Esophagus muscularis mucosa (tissue), 4 donors: ENCODE measurements at regions not wholly inside any gene's neighbourhood (a gene's known extent, or its start where the extent isn't known, plus 50 kb on each side); places are given as distances from the start of the nearest gene placed in this dataset.

Source experiments
- DNase-seq: peaks from one replicate; pipeline ENCODE4 v3.0.0-alpha.2; 2017; ENCODE audit errors: extremely low spot score
- H3K27ac ChIP-seq, 4 donors: fragments of 200-600 bp; sonication (generic); replicated peaks in 1 of 4; 1 replicate in 3 of 4; 2 replicates in 1 of 4; pipeline ENCODE4 v1.5.1; 2016 to 2019; ENCODE audit warnings: mild to moderate bottlenecking in 1 of 4
- H3K27me3 ChIP-seq, 4 donors: fragments of 200-600 bp; sonication (generic); one replicate each; pipeline versions ENCODE4 v1.5.1 to v1.6.0; 2016 to 2019
- H3K36me3 ChIP-seq, 4 donors: fragments of 200-600 bp; sonication (generic); one replicate each; pipeline ENCODE4 v1.5.1; 2016 to 2019
- H3K4me1 ChIP-seq, 4 donors: fragments of 200-600 bp; sonication (generic); one replicate each; pipeline ENCODE4 v1.5.1; 2016 to 2019
- H3K4me3 ChIP-seq, 4 donors: fragments of 200-600 bp; sonication (generic); 1 replicate in 2 of 4; 2 replicates in 2 of 4; pipeline ENCODE4 v1.5.1; 2016 to 2019; ENCODE audit warnings: mild to moderate bottlenecking in 4 of 4, moderate library complexity in 1 of 4
- H3K9me3 ChIP-seq, 4 donors: fragments of 200-600 bp; sonication (generic); 1 replicate in 3 of 4; 2 replicates in 1 of 4; pipeline ENCODE4 v1.5.1; 2016 to 2019
- EP300 ChIP-seq: sonication (generic); formaldehyde crosslinking; IDR thresholded peaks from one replicate; pipeline ENCODE4 v1.6.1; 2017; ENCODE audit warnings: antibody characterized with exemption
- POLR2A ChIP-seq: fragments of 450-650 bp; IDR thresholded peaks from one replicate; pipeline ENCODE4 v1.6.1; 2017; ENCODE audit warnings: antibody characterized with exemption, moderate library complexity, mild to moderate bottlenecking, low read depth
- POLR2AphosphoS5 ChIP-seq, 2 donors: sonication (generic); formaldehyde crosslinking; IDR thresholded peaks; one replicate each; pipeline ENCODE4 v1.6.1; 2017; ENCODE audit warnings: antibody characterized with exemption in 2 of 2
- WGBS: methylation state at CpG from one replicate; pipeline ENCODE4 v1.1.5; 2018; 5-methylcytosine and 5-hydroxymethylcytosine counted together
- intact Hi-C: fragments of 100-400 bp; cut with DNase I; formaldehyde crosslinking; loops from one replicate; pipeline ENCODE4 v1.15.1; 2023
- TF ChIP-seq, protein P1 (sequence below), 3 experiments: fragments of 200-600 bp in 2 of 3; fragments of 450-650 bp in 1 of 3; sonication (generic) in 2 of 3; IDR thresholded peaks; one replicate each; pipeline ENCODE4 v1.5.1; 2017 to 2019; ENCODE audit warnings: antibody characterized with exemption in 3 of 3, mild to moderate bottlenecking in 2 of 3, moderate library complexity in 1 of 3

- Histone ChIP-seq H3K4me3 (no peak overlapping the region), H3K4me1 (no peaks in the 10 kb centered on the region), H3K36me3 (no peaks in the 10 kb centered on the region), H3K27me3 (no peaks in the 10 kb centered on the region), H3K27ac (no peak overlapping the region), H3K9me3 (no peaks in the 10 kb centered on the region)
- intact Hi-C loops, result no loop called here
- 88% methylated on average over 2 of the region's 2 CpGs for WGBS
- no peak for DNase-seq
- TF ChIP-seq POLR2AphosphoS5 (IDR thresholded peaks at IDR 0.05) (no peak), POLR2A (no peak), EP300 (no peak)
- TF ChIP-seq, protein P1, sequence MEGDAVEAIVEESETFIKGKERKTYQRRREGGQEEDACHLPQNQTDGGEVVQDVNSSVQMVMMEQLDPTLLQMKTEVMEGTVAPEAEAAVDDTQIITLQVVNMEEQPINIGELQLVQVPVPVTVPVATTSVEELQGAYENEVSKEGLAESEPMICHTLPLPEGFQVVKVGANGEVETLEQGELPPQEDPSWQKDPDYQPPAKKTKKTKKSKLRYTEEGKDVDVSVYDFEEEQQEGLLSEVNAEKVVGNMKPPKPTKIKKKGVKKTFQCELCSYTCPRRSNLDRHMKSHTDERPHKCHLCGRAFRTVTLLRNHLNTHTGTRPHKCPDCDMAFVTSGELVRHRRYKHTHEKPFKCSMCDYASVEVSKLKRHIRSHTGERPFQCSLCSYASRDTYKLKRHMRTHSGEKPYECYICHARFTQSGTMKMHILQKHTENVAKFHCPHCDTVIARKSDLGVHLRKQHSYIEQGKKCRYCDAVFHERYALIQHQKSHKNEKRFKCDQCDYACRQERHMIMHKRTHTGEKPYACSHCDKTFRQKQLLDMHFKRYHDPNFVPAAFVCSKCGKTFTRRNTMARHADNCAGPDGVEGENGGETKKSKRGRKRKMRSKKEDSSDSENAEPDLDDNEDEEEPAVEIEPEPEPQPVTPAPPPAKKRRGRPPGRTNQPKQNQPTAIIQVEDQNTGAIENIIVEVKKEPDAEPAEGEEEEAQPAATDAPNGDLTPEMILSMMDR (IDR thresholded peaks at IDR 0.05), result peak in 1 of 3 experiments; percentile 14
Observed at GRCh38 chr11:82174610-82175009, 559.1 kb downstream of the FAM181B start.

GRCh38 chr11:82146789-82147188, 586.9 kb downstream of the FAM181B start:
- 62% methylated on average over 2 of the region's 2 CpGs for WGBS
- Histone ChIP-seq H3K9me3 (no peaks in the 10 kb centered on the region), H3K36me3 (no peaks in the 10 kb centered on the region), H3K27ac (no peak overlapping the region), H3K27me3 (no peaks in the 10 kb centered on the region), H3K4me3 (no peak overlapping the region), H3K4me1 (no peaks in the 10 kb centered on the region)
- TF ChIP-seq POLR2AphosphoS5 (IDR thresholded peaks at IDR 0.05) (no peak), EP300 (no peak), POLR2A (no peak)
- TF ChIP-seq, protein P1 (IDR thresholded peaks at IDR 0.05), result no peak
- DNase-seq, result no peak
- intact Hi-C loops, result no loop called here

DNA sequence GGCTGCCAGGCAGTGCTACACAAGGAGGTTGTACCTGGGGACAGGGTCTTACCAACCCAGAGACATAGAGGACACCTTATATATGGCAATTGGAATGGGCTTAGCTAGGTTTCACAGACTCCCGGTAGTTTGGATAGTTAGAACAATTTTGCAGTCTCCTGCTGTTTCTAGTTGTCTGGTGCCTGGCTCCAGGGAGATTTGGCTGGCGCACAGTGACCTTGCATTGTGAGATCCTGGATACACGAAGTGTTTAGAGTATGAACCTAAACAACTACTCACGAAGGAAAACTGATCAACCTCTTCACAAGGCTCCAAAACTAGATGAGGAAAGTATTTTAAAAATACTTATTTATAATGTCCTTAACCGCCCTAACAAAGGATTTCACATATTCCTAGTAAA, 614.7 kb downstream of the FAM181B start:
- Histone ChIP-seq H3K4me3 (no peak overlapping the region), H3K27ac (no peak overlapping the region), H3K27me3 (no peaks in the 10 kb centered on the region), H3K4me1 (no peaks in the 10 kb centered on the region), H3K9me3 (no peaks in the 10 kb centered on the region), H3K36me3 (no peaks in the 10 kb centered on the region)
- WGBS, result 59% methylated on average over 5 of the region's 5 CpGs
- TF ChIP-seq POLR2A, result no peak
- DNase-seq, result no peak
- intact Hi-C loops, result no loop called here

DNA sequence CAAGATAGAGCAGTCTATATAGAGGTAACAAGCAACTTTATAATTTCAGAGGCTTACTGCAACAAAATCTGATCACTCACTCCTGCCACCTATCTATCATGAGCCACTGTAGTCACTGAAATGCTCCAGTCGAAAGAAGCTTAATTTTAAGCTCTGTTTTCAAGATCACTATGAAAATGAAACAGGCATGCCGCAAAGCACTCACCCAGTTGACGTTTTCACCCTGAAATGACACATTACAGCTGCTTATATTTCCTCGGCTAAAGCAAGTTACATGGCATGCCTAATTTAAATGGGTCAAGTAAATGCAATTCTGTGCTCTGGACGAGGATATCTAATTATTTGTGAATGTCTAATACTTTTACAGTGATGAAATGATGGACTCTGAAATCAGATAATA, 616.3 kb downstream of the FAM181B start:
- DNase-seq, result no peak
- TF ChIP-seq POLR2A, result no peak
- no peak for TF ChIP-seq EP300
- TF ChIP-seq, protein P1 (IDR thresholded peaks at IDR 0.05), result no peak
- TF ChIP-seq POLR2AphosphoS5 (IDR thresholded peaks at IDR 0.05), result no peak
- Histone ChIP-seq H3K27ac (no peak overlapping the region), H3K27me3 (no peaks in the 10 kb centered on the region), H3K36me3 (no peaks in the 10 kb centered on the region), H3K4me1 (no peaks in the 10 kb centered on the region), H3K9me3 (no peaks in the 10 kb centered on the region), H3K4me3 (no peak overlapping the region)
- 57% methylated on average over 5 of the region's 5 CpGs for WGBS
- intact Hi-C loops, result no loop called here

DNA sequence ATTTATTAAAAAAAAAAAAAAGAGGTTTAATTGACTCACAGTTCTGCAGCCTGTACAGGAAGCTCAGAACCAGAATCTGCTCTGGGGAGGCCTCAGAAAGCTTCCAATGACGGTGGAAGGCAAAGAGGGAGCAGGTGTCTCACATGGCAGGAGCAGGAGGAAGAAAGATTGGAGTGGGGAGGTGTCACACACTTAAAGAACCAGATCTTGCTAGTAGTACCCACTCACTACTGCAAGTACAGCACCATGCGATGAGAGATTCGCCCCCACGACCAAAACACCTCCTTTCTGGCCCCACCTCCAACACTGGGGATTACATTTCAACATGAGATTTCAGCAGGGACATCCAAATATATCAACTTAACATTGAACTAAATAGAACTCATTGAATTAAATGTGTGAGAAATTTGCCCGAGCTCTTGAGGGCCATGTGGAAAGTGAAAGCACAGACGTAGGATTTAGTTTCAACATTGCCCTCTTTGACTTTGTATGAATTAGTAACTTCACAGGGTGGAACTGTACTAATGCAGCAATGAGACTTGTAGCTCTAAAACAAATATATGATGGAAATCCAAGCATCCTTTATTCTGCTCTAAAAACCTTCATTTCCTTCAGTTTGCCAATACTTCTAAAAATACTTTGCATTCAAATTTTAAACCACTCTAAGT, 628.2 kb downstream of the FAM181B start:
- no peaks in the 10 kb centered on the region for H3K4me1 ChIP-seq
- intact Hi-C loops, result no loop called here
- no peaks in the 10 kb centered on the region for H3K27me3 ChIP-seq
- no peaks in the 10 kb centered on the region for H3K9me3 ChIP-seq
- no peak overlapping the region for H3K27ac ChIP-seq
- H3K4me3 ChIP-seq, result no peak overlapping the region
- TF ChIP-seq EP300, result no peak
- no peak for TF ChIP-seq POLR2A
- TF ChIP-seq, protein P1 (IDR thresholded peaks at IDR 0.05), result no peak
- TF ChIP-seq POLR2AphosphoS5 (IDR thresholded peaks at IDR 0.05), result no peak
- no peaks in the 10 kb centered on the region for H3K36me3 ChIP-seq
- WGBS, result 61% methylated on average over 6 of the region's 6 CpGs
- no peak for DNase-seq
